Upper lobe of left lung (tissue), 4 donors: ENCODE measurements at regions not wholly inside any gene's neighbourhood (a gene's known extent, or its start where the extent isn't known, plus 50 kb on each side); places are given as distances from the start of the nearest gene placed in this dataset.

Experiments
- CTCF ChIP-seq, 6 experiments: fragments of 450-650 bp in 4 of 6; fragments of 200-600 bp in 2 of 6; sonication (generic) in 2 of 6; IDR thresholded peaks; one replicate each; pipeline ENCODE4 v1.5.1; 2016 to 2019; ENCODE audit warnings: antibody characterized with exemption in 6 of 6
- POLR2A ChIP-seq, 4 donors: fragments of 450-650 bp; IDR thresholded peaks; one replicate each; pipeline ENCODE4 v1.5.1; 2016 to 2017; ENCODE audit warnings: antibody characterized with exemption in 4 of 4, mild to moderate bottlenecking in 2 of 4

- TF ChIP-seq CTCF (IDR thresholded peaks at IDR 0.05), result no peak
- no peak for TF ChIP-seq POLR2A (IDR thresholded peaks at IDR 0.05)
These were observed 205.4 kb downstream of the RASSF9 start for GRCh38 chr12:85630851-85631250.
